CD4-positive, alpha-beta memory T cell (primary cell): ENCODE measurements at regions not wholly inside any gene's neighbourhood (a gene's known extent, or its start where the extent isn't known, plus 50 kb on each side); places are given as distances from the start of the nearest gene placed in this dataset.

Experiments used
- CTCF ChIA-PET: fragments of 350-600 bp; sonication (Branson Sonifier 250); formaldehyde crosslinking; loops from one replicate; lab custom pipeline; 2021; ENCODE audit warnings: inconsistent platforms; ENCODE audit not compliant: partially characterized antibody; lab: Charles Lee
- POLR2A ChIA-PET: fragments of 350-600 bp; sonication (Branson Sonifier 250); formaldehyde crosslinking; loops from one replicate; lab custom pipeline; 2021; ENCODE audit not compliant: partially characterized antibody; lab: Charles Lee
- DNase-seq, 5 donors: peaks; one replicate each; pipeline versions ENCODE4 v3.0.0 to v3.0.0-alpha.2; 2020 to 2022; ENCODE audit warnings: mixed read lengths in 1 of 5
- H3K27ac ChIP-seq: one replicate; pipeline ENCODE4 v1.7.0; 2013; ENCODE audit warnings: low read depth, low read length
- H3K27me3 ChIP-seq: 2 replicates; pipeline ENCODE4 v1.7.0; 2013; ENCODE audit warnings: mild to moderate bottlenecking, low read length, moderate library complexity; ENCODE audit not compliant: insufficient read depth
- H3K36me3 ChIP-seq: 2 replicates; pipeline ENCODE4 v1.7.0; 2013; ENCODE audit warnings: mild to moderate bottlenecking, low read length, moderate library complexity; ENCODE audit not compliant: insufficient read depth
- H3K4me1 ChIP-seq: 2 replicates; pipeline ENCODE4 v1.7.0; 2013; ENCODE audit warnings: mild to moderate bottlenecking, low read length, moderate library complexity; ENCODE audit not compliant: insufficient read depth
- H3K4me3 ChIP-seq, 2 donors: one replicate each; pipeline ENCODE4 v1.7.0; 2013; ENCODE audit warnings: low read length in 2 of 2, mild to moderate bottlenecking in 1 of 2
- H3K9me3 ChIP-seq, 2 donors: one replicate each; pipeline ENCODE4 v1.7.0; 2013; ENCODE audit warnings: low read length in 2 of 2, control low read depth in 1 of 2; ENCODE audit not compliant: control insufficient read depth in 1 of 2
- H3K27ac Mint-ChIP-seq, 7 donors: one replicate each; pipeline ENCODE4 v1.8.0; 2020 to 2021; ENCODE audit warnings: mixed read lengths in 7 of 7, mild to moderate bottlenecking in 6 of 7, inconsistent platforms in 3 of 7, moderate library complexity in 3 of 7
- H3K27me3 Mint-ChIP-seq, 2 donors: one replicate each; pipeline ENCODE4 v1.8.0; 2020 to 2021; ENCODE audit warnings: mixed read lengths in 2 of 2
- H3K36me3 Mint-ChIP-seq, 2 donors: one replicate each; pipeline ENCODE4 v1.8.0; 2020 to 2021; ENCODE audit warnings: mixed read lengths in 2 of 2, inconsistent platforms in 1 of 2, mild to moderate bottlenecking in 1 of 2
- H3K4me1 Mint-ChIP-seq, 4 donors: one replicate each; pipeline ENCODE4 v1.8.0; 2020 to 2021; ENCODE audit warnings: mixed read lengths in 4 of 4, mild to moderate bottlenecking in 1 of 4
- H3K4me3 Mint-ChIP-seq, 8 donors: one replicate each; pipeline ENCODE4 v1.8.0; 2020 to 2021; ENCODE audit warnings: mixed read lengths in 8 of 8, mild to moderate bottlenecking in 7 of 8, moderate library complexity in 6 of 8, inconsistent platforms in 3 of 8
- H3K9me3 Mint-ChIP-seq, 8 donors: one replicate each; pipeline ENCODE4 v1.8.0; 2020 to 2021; ENCODE audit warnings: mixed read lengths in 8 of 8, mild to moderate bottlenecking in 5 of 8, inconsistent platforms in 3 of 8, moderate library complexity in 1 of 8
- intact Hi-C: fragments of 100-400 bp; cut with micrococcal nuclease; formaldehyde crosslinking; loops from one replicate; pipeline ENCODE4 v1.15.1; 2023

DNA sequence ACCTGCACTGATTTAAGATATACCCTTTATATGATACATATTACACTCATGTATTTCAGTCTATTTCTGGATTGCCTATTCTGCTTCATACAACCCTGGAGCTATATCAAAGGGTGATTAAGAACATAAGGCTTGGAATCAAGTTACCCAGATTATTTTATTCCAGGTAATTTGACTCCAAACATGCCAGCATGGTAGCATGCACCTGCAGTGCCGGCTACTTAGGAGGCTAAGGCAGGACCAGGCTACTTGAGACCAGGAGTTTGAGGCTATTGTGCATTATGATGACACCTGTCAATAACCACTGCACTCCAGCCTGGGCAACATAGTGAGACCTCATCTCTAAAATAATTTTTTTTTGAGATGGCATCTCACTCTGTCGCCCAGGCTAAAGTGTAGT is 50.4 kb upstream of the NEO1 start:
- peaks cover 7 to 18% of the 10 kb centered on the region in 2 donors for H3K27me3 Mint-ChIP-seq
- H3K9me3 Mint-ChIP-seq, result no peaks in the 10 kb centered on the region
- no peaks in the 10 kb centered on the region for H3K4me1 Mint-ChIP-seq
- DNase-seq, result no peak
- H3K4me3 Mint-ChIP-seq, result no peak overlapping the region
- Histone ChIP-seq H3K9me3 (no peaks in the 10 kb centered on the region), H3K27me3 (no peaks in the 10 kb centered on the region), H3K27ac (no peak overlapping the region), H3K36me3 (no peaks in the 10 kb centered on the region), H3K4me1 (no peaks in the 10 kb centered on the region), H3K4me3 (no peak overlapping the region)
- no peaks in the 10 kb centered on the region for H3K36me3 Mint-ChIP-seq
- H3K27ac Mint-ChIP-seq, result no peak overlapping the region
- CTCF ChIA-PET, result no interaction called here
- intact Hi-C loops, result no loop called here
- POLR2A ChIA-PET, result no interaction called here

DNA sequence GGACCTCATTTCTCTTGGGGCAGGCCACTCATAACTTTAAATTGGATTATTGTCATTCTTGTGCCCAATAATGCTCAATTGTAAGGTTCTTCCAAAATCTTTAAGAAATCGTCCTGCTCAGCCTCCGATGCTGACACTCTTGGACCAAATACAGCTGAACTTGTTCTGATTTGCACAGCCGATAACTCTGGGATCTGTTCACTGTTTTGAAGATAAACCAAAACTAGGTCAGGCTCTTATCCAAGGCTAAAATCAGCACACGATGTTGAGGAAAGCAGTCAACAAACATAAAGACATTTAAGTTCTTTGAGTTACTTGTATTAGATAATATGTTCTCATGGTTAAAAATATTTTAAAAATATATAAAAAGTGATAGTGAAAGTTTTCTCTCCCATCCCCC is 52.0 kb upstream of the NEO1 start:
- Mint-ChIP-seq H3K27me3 (peaks cover 5 to 20% of the 10 kb centered on the region in 2 donors), H3K9me3 (peaks cover 0 to 1% (median 0%) of the 10 kb centered on the region in 8 donors), H3K4me3 (no peak overlapping the region), H3K36me3 (no peaks in the 10 kb centered on the region), H3K27ac (peak overlapping the region in 1 of 7 donors; percentile 76), H3K4me1 (no peaks in the 10 kb centered on the region)
- no peak overlapping the region for H3K4me3 ChIP-seq
- H3K4me1 ChIP-seq, result no peaks in the 10 kb centered on the region
- ChIA-PET CTCF (no interaction called here), POLR2A (no interaction called here)
- H3K36me3 ChIP-seq, result no peaks in the 10 kb centered on the region
- no peak for DNase-seq
- H3K27ac ChIP-seq, result no peak overlapping the region
- intact Hi-C loops, result no loop called here
- H3K9me3 ChIP-seq, result no peaks in the 10 kb centered on the region
- no peaks in the 10 kb centered on the region for H3K27me3 ChIP-seq

GRCh38 chr15:72999586-72999985 is 52.7 kb upstream of the NEO1 start:
- peaks cover 0 to 1% (median 0%) of the 10 kb centered on the region in 8 donors for H3K9me3 Mint-ChIP-seq
- Histone ChIP-seq H3K4me3 (no peak overlapping the region), H3K4me1 (no peaks in the 10 kb centered on the region), H3K36me3 (no peaks in the 10 kb centered on the region), H3K9me3 (no peaks in the 10 kb centered on the region), H3K27ac (no peak overlapping the region), H3K27me3 (no peaks in the 10 kb centered on the region)
- peaks cover 3 to 16% of the 10 kb centered on the region in 2 donors for H3K27me3 Mint-ChIP-seq
- peak overlapping the region in 1 of 7 donors; percentile 25 for H3K27ac Mint-ChIP-seq
- intact Hi-C loops, result no loop called here
- CTCF ChIA-PET, result interaction anchor here (1.2 kb wide), 1 partner anchor 10 kb away, joined by 4 read pairs; no protein-coding TSS in a partner anchor
- no peak for DNase-seq
- no peaks in the 10 kb centered on the region for H3K36me3 Mint-ChIP-seq
- no peak overlapping the region for H3K4me3 Mint-ChIP-seq
- H3K4me1 Mint-ChIP-seq, result no peaks in the 10 kb centered on the region
- POLR2A ChIA-PET, result no interaction called here

GRCh38 chr15:72998681-72999466 is 53.4 kb upstream of the NEO1 start:
- no peaks in the 10 kb centered on the region for H3K4me1 ChIP-seq
- DNase-seq, result no peak
- H3K27me3 ChIP-seq, result no peaks in the 10 kb centered on the region
- Mint-ChIP-seq H3K4me1 (no peaks in the 10 kb centered on the region), H3K27me3 (peaks cover 4 to 16% of the 10 kb centered on the region in 2 donors), H3K9me3 (peaks cover 0 to 1% (median 0%) of the 10 kb centered on the region in 8 donors), H3K4me3 (no peak overlapping the region), H3K27ac (no peak overlapping the region), H3K36me3 (no peaks in the 10 kb centered on the region)
- no peak overlapping the region for H3K27ac ChIP-seq
- intact Hi-C loops, result no loop called here
- ChIA-PET POLR2A (no interaction called here), CTCF (interaction anchor here (1.2 to 1.6 kb wide), 2 partner anchors 10 kb away, joined by 3 to 4 read pairs; no protein-coding TSS in a partner anchor)
- H3K36me3 ChIP-seq, result no peaks in the 10 kb centered on the region
- H3K9me3 ChIP-seq, result no peaks in the 10 kb centered on the region
- H3K4me3 ChIP-seq, result no peak overlapping the region

DNA sequence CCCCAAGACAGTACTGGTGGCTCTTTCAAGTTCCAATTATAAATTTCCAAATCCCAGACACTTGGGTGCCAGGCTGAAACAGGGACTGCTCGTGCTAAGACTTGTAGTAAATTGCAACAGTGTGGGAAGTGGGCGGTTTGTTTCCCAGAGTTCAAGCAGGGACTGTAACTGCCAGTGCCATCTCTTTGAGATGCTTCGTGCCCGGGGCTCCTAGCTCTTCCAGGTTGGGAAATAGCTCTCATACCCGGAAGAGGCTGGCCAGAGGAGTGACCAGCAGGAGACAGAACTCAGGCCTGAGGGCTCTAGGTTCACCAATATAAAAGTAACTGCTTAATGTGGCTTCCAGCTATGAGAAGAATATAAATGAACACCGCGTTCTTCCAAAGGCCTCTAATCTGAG is 54.0 kb upstream of the NEO1 start:
- peaks cover 1 to 14% of the 10 kb centered on the region in 2 donors for H3K27me3 Mint-ChIP-seq
- intact Hi-C loops, result no loop called here
- peaks cover 0 to 1% (median 0%) of the 10 kb centered on the region in 8 donors for H3K9me3 Mint-ChIP-seq
- no peak overlapping the region for H3K4me3 ChIP-seq
- no peaks in the 10 kb centered on the region for H3K9me3 ChIP-seq
- no peak overlapping the region for H3K27ac ChIP-seq
- ChIA-PET CTCF (interaction anchor here (1.6 kb wide), 1 partner anchor 10 kb away, joined by 3 read pairs; no protein-coding TSS in a partner anchor), POLR2A (no interaction called here)
- DNase-seq, result no peak
- H3K4me1 Mint-ChIP-seq, result no peaks in the 10 kb centered on the region
- no peaks in the 10 kb centered on the region for H3K27me3 ChIP-seq
- H3K4me1 ChIP-seq, result no peaks in the 10 kb centered on the region
- H3K4me3 Mint-ChIP-seq, result no peak overlapping the region
- no peaks in the 10 kb centered on the region for H3K36me3 Mint-ChIP-seq
- no peak overlapping the region for H3K27ac Mint-ChIP-seq
- H3K36me3 ChIP-seq, result no peaks in the 10 kb centered on the region

GRCh38 chr15:72995849-72996248 is 56.4 kb upstream of the NEO1 start:
- intact Hi-C loops, result no loop called here
- DNase-seq, result no peak
- H3K27me3 ChIP-seq, result no peaks in the 10 kb centered on the region
- Mint-ChIP-seq H3K4me1 (no peaks in the 10 kb centered on the region), H3K27me3 (peaks cover 1 to 12% of the 10 kb centered on the region in 2 donors), H3K9me3 (peaks cover 0 to 1% (median 0%) of the 10 kb centered on the region in 8 donors), H3K4me3 (no peak overlapping the region), H3K27ac (no peak overlapping the region), H3K36me3 (no peaks in the 10 kb centered on the region)
- H3K27ac ChIP-seq, result no peak overlapping the region
- POLR2A ChIA-PET, result no interaction called here
- H3K36me3 ChIP-seq, result no peaks in the 10 kb centered on the region
- CTCF ChIA-PET, result no interaction called here
- H3K4me1 ChIP-seq, result no peaks in the 10 kb centered on the region
- H3K9me3 ChIP-seq, result no peaks in the 10 kb centered on the region
- no peak overlapping the region for H3K4me3 ChIP-seq

- no peak for DNase-seq
- H3K27me3 Mint-ChIP-seq, result peaks cover 1 to 12% of the 10 kb centered on the region in 2 donors
- H3K27ac Mint-ChIP-seq, result no peak overlapping the region
- H3K9me3 Mint-ChIP-seq, result peaks cover 0 to 1% (median 0%) of the 10 kb centered on the region in 8 donors
- H3K27ac ChIP-seq, result no peak overlapping the region
- H3K4me1 Mint-ChIP-seq, result no peaks in the 10 kb centered on the region
- no peaks in the 10 kb centered on the region for H3K4me1 ChIP-seq
- POLR2A ChIA-PET, result no interaction called here
- no peaks in the 10 kb centered on the region for H3K36me3 ChIP-seq
- intact Hi-C loops, result no loop called here
- CTCF ChIA-PET, result no interaction called here
- no peaks in the 10 kb centered on the region for H3K36me3 Mint-ChIP-seq
- H3K4me3 ChIP-seq, result no peak overlapping the region
- no peaks in the 10 kb centered on the region for H3K9me3 ChIP-seq
- H3K27me3 ChIP-seq, result no peaks in the 10 kb centered on the region
- no peak overlapping the region for H3K4me3 Mint-ChIP-seq
Measured at GRCh38 chr15:72994534-72995177, 57.6 kb upstream of the NEO1 start.
